ENCODE measurements at regions not wholly inside any gene's neighbourhood (a gene's known extent, or its start where the extent isn't known, plus 50 kb on each side); places are given as distances from the start of the nearest gene placed in this dataset.

DNA sequence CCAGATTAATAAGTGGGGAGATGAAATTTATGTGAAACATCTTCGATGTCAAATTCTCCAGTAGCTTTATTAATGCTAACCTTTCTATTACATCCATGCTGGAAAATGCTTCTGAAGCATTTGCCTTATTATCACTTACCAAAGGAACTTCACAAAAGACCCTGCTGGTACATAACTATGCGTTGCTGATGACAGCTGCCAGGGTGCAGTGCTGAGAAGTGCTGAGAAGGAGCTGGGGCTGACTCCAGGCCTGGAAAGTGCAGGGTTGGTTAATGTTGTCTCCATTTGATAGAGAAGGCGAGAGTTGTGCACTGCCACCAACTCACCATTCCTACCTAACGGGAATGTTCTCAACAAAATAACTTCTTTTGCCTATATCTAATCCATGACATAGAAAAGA lies 736.0 kb upstream of the NR2F2 start (continued):
- TF ChIP-seq, protein P1, sequence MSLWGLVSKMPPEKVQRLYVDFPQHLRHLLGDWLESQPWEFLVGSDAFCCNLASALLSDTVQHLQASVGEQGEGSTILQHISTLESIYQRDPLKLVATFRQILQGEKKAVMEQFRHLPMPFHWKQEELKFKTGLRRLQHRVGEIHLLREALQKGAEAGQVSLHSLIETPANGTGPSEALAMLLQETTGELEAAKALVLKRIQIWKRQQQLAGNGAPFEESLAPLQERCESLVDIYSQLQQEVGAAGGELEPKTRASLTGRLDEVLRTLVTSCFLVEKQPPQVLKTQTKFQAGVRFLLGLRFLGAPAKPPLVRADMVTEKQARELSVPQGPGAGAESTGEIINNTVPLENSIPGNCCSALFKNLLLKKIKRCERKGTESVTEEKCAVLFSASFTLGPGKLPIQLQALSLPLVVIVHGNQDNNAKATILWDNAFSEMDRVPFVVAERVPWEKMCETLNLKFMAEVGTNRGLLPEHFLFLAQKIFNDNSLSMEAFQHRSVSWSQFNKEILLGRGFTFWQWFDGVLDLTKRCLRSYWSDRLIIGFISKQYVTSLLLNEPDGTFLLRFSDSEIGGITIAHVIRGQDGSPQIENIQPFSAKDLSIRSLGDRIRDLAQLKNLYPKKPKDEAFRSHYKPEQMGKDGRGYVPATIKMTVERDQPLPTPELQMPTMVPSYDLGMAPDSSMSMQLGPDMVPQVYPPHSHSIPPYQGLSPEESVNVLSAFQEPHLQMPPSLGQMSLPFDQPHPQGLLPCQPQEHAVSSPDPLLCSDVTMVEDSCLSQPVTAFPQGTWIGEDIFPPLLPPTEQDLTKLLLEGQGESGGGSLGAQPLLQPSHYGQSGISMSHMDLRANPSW (CRISPR knock-in tag; conservative IDR thresholded peaks at IDR 0.05; ENCODE audit: low read depth): no peak
- TF ChIP-seq NR2C2 (CRISPR knock-in tag; IDR thresholded peaks at IDR 0.05) (no peak), FOXP1 (CRISPR knock-in tag; IDR thresholded peaks at IDR 0.05; ENCODE audit: borderline replicate concordance) (no peak), ETV6 (CRISPR knock-in tag; IDR thresholded peaks at IDR 0.05) (no peak), IRF2 (CRISPR knock-in tag; IDR thresholded peaks at IDR 0.05; ENCODE audit: borderline replicate concordance, low read depth) (no peak), ZNF121 (CRISPR knock-in tag; IDR thresholded peaks at IDR 0.05) (no peak), E2F5 (CRISPR knock-in tag; IDR thresholded peaks at IDR 0.05) (no peak), TP53 (CRISPR knock-in tag; IDR thresholded peaks at IDR 0.05) (no peak), FOXK1 (CRISPR knock-in tag; IDR thresholded peaks at IDR 0.05) (no peak)
- TF ChIP-seq, protein P2, sequence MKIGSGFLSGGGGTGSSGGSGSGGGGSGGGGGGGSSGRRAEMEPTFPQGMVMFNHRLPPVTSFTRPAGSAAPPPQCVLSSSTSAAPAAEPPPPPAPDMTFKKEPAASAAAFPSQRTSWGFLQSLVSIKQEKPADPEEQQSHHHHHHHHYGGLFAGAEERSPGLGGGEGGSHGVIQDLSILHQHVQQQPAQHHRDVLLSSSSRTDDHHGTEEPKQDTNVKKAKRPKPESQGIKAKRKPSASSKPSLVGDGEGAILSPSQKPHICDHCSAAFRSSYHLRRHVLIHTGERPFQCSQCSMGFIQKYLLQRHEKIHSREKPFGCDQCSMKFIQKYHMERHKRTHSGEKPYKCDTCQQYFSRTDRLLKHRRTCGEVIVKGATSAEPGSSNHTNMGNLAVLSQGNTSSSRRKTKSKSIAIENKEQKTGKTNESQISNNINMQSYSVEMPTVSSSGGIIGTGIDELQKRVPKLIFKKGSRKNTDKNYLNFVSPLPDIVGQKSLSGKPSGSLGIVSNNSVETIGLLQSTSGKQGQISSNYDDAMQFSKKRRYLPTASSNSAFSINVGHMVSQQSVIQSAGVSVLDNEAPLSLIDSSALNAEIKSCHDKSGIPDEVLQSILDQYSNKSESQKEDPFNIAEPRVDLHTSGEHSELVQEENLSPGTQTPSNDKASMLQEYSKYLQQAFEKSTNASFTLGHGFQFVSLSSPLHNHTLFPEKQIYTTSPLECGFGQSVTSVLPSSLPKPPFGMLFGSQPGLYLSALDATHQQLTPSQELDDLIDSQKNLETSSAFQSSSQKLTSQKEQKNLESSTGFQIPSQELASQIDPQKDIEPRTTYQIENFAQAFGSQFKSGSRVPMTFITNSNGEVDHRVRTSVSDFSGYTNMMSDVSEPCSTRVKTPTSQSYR (CRISPR knock-in tag; IDR thresholded peaks at IDR 0.05): no peak

DNA sequence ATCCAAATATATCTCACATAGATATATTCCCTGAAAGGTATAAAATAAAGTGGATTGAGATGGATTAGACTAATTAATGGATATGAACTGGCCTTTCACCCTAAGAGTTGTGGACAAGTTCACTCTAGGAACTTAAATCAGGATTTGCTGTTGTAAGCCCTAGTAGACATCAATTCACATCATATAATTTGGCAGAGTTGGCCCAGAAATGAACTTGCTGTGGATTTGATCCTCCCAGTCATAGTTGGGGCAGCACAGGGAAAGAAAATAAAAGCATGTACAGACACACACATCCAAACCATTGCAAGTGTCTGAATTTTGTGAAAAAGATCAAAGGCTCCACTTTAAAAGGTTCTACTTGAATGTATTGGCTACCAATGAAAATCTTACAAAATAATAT lies 734.7 kb upstream of the NR2F2 start:
- ChIA-PET POLR2A (no interaction called here), CTCF (no interaction called here)
- Mint-ChIP-seq H3K4me3 (no peak overlapping the region), H3K9me3 (peaks cover 9% of the 10 kb centered on the region), H3K36me3 (no peaks in the 10 kb centered on the region; the same call in 1 of the 2 replicates), H3K4me1 (peaks cover 23% of the 10 kb centered on the region), H3K27ac (no peak overlapping the region), H3K27me3 (ENCODE audit: low read depth) (no peaks in the 10 kb centered on the region)
- DNase-seq (ENCODE audit: low spot score): no peak
- ATAC-seq: no peak
- TF ChIP-seq EMX1 (CRISPR knock-in tag; IDR thresholded peaks at IDR 0.05) (no peak), OVOL2 (CRISPR knock-in tag; IDR thresholded peaks at IDR 0.05; ENCODE audit: borderline replicate concordance) (no peak), E2F4 (CRISPR knock-in tag; IDR thresholded peaks at IDR 0.05; ENCODE audit: borderline replicate concordance, low read depth) (no peak), E2F5 (CRISPR knock-in tag; IDR thresholded peaks at IDR 0.05) (no peak), ETV6 (CRISPR knock-in tag; IDR thresholded peaks at IDR 0.05) (no peak), MXD4 (CRISPR knock-in tag; IDR thresholded peaks at IDR 0.05; ENCODE audit: borderline replicate concordance) (no peak), NR3C1 (CRISPR knock-in tag; conservative IDR thresholded peaks at IDR 0.05; ENCODE audit: low read depth) (no peak), ZNF423 (CRISPR knock-in tag; IDR thresholded peaks at IDR 0.05) (no peak), IRF1 (CRISPR knock-in tag; IDR thresholded peaks at IDR 0.05) (no peak), CBFB (CRISPR knock-in tag; IDR thresholded peaks at IDR 0.05; ENCODE audit: low read depth) (no peak), SOX15 (CRISPR knock-in tag; IDR thresholded peaks at IDR 0.05) (no peak)
- TF ChIP-seq, protein P3, sequence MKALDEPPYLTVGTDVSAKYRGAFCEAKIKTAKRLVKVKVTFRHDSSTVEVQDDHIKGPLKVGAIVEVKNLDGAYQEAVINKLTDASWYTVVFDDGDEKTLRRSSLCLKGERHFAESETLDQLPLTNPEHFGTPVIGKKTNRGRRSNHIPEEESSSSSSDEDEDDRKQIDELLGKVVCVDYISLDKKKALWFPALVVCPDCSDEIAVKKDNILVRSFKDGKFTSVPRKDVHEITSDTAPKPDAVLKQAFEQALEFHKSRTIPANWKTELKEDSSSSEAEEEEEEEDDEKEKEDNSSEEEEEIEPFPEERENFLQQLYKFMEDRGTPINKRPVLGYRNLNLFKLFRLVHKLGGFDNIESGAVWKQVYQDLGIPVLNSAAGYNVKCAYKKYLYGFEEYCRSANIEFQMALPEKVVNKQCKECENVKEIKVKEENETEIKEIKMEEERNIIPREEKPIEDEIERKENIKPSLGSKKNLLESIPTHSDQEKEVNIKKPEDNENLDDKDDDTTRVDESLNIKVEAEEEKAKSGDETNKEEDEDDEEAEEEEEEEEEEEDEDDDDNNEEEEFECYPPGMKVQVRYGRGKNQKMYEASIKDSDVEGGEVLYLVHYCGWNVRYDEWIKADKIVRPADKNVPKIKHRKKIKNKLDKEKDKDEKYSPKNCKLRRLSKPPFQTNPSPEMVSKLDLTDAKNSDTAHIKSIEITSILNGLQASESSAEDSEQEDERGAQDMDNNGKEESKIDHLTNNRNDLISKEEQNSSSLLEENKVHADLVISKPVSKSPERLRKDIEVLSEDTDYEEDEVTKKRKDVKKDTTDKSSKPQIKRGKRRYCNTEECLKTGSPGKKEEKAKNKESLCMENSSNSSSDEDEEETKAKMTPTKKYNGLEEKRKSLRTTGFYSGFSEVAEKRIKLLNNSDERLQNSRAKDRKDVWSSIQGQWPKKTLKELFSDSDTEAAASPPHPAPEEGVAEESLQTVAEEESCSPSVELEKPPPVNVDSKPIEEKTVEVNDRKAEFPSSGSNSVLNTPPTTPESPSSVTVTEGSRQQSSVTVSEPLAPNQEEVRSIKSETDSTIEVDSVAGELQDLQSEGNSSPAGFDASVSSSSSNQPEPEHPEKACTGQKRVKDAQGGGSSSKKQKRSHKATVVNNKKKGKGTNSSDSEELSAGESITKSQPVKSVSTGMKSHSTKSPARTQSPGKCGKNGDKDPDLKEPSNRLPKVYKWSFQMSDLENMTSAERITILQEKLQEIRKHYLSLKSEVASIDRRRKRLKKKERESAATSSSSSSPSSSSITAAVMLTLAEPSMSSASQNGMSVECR (CRISPR knock-in tag; IDR thresholded peaks at IDR 0.05; ENCODE audit: borderline replicate concordance): no peak
- TF ChIP-seq, protein P4, sequence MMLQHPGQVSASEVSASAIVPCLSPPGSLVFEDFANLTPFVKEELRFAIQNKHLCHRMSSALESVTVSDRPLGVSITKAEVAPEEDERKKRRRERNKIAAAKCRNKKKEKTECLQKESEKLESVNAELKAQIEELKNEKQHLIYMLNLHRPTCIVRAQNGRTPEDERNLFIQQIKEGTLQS (CRISPR knock-in tag; conservative IDR thresholded peaks at IDR 0.05): no peak
- TF ChIP-seq, protein P5, sequence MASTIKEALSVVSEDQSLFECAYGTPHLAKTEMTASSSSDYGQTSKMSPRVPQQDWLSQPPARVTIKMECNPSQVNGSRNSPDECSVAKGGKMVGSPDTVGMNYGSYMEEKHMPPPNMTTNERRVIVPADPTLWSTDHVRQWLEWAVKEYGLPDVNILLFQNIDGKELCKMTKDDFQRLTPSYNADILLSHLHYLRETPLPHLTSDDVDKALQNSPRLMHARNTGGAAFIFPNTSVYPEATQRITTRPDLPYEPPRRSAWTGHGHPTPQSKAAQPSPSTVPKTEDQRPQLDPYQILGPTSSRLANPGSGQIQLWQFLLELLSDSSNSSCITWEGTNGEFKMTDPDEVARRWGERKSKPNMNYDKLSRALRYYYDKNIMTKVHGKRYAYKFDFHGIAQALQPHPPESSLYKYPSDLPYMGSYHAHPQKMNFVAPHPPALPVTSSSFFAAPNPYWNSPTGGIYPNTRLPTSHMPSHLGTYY (CRISPR knock-in tag; IDR thresholded peaks at IDR 0.05): no peak
